ENCODE measurements at regions not wholly inside any gene's neighbourhood (a gene's known extent, or its start where the extent isn't known, plus 50 kb on each side); places are given as distances from the start of the nearest gene placed in this dataset.

GRCh38 chr3:14252321-14253021, 73.9 kb downstream of the LSM3 start:
- in situ Hi-C loops (cut with HindIII; ENCODE audit: low sequenced_read_pairs), result no loop called here

DNA sequence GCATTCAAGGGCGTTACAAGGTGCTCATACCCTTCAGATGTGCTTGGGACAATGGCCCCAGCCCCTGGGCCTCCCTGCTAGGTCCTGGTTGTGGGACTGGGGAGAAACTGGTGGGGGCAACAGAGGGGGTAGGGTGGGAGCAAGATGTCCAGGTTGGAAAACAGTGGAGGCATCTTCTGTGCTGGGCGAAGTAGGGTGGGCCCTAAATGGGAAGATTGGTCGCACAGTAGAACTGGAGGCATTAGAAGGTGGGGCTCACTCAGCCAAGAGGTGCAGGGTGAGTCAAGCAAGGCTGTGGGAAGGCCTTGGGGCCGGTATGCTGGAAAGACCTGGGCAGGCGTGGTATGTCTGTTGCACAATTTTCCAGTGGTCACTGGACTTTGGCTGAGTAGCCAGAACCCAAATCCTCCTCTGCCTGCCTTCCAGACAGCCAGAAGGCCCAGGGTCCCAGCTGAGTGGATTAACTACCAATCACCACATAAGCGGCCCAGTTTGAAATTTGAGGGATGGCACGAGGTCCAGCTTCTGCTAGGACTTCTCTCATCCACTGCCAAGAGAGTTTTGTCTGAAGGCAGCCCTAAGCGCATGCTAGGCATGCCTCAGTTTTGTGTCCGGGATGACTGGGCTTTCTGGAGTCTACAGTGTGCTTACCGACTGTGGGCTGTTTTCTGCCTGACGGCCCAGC, 74.5 kb downstream of the LSM3 start:
- in situ Hi-C loops (cut with HindIII; ENCODE audit: low sequenced_read_pairs), result no loop called here

- in situ Hi-C loops (cut with HindIII; ENCODE audit: low sequenced_read_pairs), result no loop called here
These were observed 75.2 kb downstream of the LSM3 start for GRCh38 chr3:14253707-14254382.

DNA sequence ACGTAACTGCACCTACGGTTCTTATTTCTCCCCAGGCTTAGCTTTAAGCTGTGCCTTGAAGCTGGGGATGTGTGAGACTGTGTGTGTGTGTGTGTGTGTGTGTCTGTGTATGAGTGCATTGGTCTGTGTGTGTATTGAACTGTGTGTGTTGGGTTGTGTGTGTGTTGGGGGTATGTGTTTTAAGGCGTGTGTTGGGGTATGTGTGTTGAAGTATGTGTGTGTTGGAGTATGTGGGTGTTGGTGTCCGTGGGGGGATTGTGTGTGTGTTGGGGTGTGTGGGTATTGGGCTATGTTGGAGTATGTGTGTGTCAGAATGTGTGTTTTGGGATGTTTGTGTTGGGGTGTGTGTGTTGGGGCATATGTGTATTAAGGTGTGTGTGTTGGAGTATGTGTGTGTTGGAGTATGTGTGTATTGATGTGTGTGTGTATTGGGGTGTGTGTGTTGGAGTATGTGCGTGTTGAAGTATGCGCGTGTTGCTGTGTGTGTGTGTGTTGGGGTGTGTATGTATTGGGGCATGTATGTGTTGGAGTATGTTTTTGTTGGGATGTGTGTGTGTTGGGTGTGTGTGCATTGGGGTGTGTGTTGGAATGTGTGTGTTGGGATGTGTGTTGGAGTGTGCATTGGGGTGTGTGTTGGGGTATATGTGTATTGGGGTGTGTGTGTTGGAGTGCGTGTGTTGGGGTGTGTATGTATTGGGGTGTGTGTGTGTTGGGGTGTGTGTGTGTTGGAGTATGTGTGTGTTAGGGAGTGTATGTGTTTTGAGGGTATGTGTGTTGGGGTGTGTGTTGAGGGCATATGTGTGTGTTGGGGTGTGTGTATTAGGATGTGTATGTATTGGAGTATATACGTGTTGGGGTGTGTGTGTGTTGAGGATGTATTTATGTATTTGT, 76.4 kb downstream of the LSM3 start:
- in situ Hi-C loops (cut with HindIII; ENCODE audit: low sequenced_read_pairs), result no loop called here

- in situ Hi-C loops (cut with HindIII; ENCODE audit: low sequenced_read_pairs), result no loop called here
These were observed 77.4 kb downstream of the LSM3 start for GRCh38 chr3:14256046-14256445.

GRCh38 chr3:14256561-14257342, 78.1 kb downstream of the LSM3 start:
- in situ Hi-C loops (cut with HindIII; ENCODE audit: low sequenced_read_pairs), result no loop called here

DNA sequence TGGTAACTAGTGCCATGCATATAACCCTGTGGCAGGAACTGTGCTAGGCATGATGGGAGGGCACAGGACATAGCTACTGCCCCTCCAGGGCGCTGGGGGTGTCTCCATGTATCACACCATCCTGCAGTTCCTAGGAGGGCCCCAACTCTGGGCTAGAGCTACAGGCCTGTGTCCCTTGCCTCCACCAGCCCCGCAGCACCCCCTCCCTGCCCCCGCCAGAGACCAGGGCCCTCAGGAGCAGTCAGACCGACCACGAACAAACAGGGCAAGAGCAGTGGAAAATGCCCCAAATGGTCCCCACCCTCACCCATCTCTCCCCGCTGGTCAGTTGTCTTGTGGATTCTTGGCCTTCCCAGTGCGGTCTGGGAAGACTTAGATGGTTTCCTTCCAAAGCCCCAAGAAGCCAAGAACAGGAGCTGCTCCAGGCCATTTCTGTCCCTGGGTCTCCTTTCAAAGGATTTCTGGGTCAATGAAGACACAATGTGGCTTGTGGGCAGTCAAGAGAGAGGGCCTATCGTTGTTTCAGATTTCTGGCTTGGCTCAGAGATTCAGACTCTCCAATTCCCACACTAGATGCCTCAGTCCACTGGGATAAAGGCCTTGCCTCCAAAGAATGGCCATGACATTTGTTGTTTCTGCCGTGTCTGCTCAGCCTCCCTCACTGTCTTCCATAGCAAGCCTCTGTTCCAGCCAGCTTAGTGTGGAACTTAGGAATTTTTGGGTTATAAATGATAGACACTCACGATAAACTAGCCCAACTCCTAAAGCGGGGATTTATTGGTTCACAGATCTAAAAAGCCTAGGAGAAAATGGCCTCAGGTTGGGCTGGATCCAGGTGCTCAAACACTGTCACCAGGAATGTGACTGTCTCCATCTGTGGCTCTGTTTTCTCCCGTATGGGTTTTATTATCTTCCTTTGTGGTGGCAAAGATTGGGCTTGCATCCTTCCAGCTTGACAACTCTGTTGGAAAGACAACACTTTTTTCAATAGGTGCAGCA, 80.6 kb downstream of the LSM3 start:
- in situ Hi-C loops (cut with HindIII; ENCODE audit: low sequenced_read_pairs), result no loop called here

DNA sequence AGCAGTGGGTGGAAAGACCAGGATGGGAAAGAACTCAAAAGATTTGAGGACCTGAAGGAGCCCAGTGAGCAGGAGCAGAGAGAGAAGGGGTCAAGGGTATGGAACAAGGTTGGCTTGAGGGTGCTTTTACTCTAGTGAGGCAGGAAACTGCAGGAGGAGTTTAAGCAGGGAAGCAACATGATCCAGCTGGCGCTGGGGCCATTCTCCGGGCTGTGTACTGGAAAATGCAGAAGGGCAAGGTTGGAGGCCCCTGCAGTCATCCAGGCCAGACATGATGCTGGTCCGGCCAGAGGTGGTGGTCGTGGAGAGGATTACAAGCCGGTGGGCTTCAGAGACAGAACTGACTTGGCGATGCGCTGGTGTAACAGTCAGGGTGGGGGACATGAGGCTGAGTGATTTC, 81.8 kb downstream of the LSM3 start:
- in situ Hi-C loops (cut with HindIII; ENCODE audit: low sequenced_read_pairs), result no loop called here

- in situ Hi-C loops (cut with HindIII; ENCODE audit: low sequenced_read_pairs), result no loop called here
These were observed 82.6 kb downstream of the LSM3 start for GRCh38 chr3:14261229-14261628.

GRCh38 chr3:14262212-14262611, 83.6 kb downstream of the LSM3 start:
- in situ Hi-C loops (cut with HindIII; ENCODE audit: low sequenced_read_pairs), result no loop called here

- in situ Hi-C loops (cut with HindIII; ENCODE audit: low sequenced_read_pairs), result no loop called here
These were observed 84.2 kb downstream of the LSM3 start for GRCh38 chr3:14262867-14263266.

GRCh38 chr3:14263317-14264005, 84.8 kb downstream of the LSM3 start:
- in situ Hi-C loops (cut with HindIII; ENCODE audit: low sequenced_read_pairs), result no loop called here

GRCh38 chr3:14265246-14265962, 86.8 kb downstream of the LSM3 start:
- in situ Hi-C loops (cut with HindIII; ENCODE audit: low sequenced_read_pairs), result loop anchor here (5.0 kb wide), 1 partner anchor 212 kb away; no protein-coding TSS in a partner anchor

GRCh38 chr3:14266361-14266760, 87.7 kb downstream of the LSM3 start:
- in situ Hi-C loops (cut with HindIII; ENCODE audit: low sequenced_read_pairs), result loop anchor here (5.0 kb wide), 1 partner anchor 211 kb away; no protein-coding TSS in a partner anchor

DNA sequence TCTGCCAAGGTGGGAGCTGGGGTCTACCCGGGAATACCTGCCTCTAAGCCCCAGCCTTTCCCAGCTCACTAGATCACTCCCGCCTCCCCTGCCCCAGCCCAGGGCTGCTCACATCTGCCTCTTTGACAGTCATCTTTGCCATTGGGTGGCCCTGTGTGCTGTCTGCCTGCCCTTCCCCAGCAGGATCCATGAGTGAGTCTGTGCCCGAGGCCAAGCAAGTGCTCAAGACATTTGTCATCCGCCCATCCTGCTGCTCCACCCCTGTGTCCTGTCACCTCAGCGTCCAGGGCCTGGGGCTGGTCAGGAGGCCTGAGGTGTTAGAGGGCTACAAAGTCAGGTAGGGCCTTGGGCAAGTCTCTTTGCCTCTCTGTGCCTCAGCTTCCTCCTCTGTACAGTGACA, 89.4 kb downstream of the LSM3 start:
- in situ Hi-C loops (cut with HindIII; ENCODE audit: low sequenced_read_pairs), result loop anchor here (5.0 kb wide), 1 partner anchor 209 kb away; no protein-coding TSS in a partner anchor

- in situ Hi-C loops (cut with HindIII; ENCODE audit: low sequenced_read_pairs), result loop anchor here (5.0 kb wide), 1 partner anchor 208 kb away; no protein-coding TSS in a partner anchor
These were observed 90.3 kb downstream of the LSM3 start for GRCh38 chr3:14268897-14269296.
